ENCODE measurements at regions not wholly inside any gene's neighbourhood (a gene's known extent, or its start where the extent isn't known, plus 50 kb on each side); places are given as distances from the start of the nearest gene placed in this dataset.
"Not testable (repeated sequence)": the region's sequence is repeated elsewhere in the genome, so short reads cannot be mapped to it uniquely, and the experiment has no call there.

DNA sequence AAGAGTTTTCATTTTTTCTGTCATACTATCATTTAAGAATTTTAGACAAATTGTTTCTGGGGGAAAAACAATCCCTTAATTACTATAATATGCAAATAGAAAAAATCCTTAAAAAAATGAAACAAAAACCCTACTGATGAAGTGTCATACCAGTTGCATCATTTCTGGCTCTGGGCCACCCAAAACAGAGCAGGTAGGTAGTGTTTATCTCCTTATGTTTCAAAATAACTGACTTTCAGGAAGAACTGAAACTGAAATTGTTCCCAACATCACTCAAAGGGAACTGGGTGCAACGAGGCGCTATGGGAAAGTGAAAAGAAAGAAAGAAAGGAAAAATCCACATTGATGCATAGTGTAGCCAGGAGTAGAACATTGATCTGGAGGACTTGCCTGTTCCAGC is 653.1 kb upstream of the SOX9 start:
- no peak for DNase-seq

- no peak for DNase-seq
Observed at GRCh38 chr17:71470062-71470461, 650.8 kb upstream of the SOX9 start.

DNA sequence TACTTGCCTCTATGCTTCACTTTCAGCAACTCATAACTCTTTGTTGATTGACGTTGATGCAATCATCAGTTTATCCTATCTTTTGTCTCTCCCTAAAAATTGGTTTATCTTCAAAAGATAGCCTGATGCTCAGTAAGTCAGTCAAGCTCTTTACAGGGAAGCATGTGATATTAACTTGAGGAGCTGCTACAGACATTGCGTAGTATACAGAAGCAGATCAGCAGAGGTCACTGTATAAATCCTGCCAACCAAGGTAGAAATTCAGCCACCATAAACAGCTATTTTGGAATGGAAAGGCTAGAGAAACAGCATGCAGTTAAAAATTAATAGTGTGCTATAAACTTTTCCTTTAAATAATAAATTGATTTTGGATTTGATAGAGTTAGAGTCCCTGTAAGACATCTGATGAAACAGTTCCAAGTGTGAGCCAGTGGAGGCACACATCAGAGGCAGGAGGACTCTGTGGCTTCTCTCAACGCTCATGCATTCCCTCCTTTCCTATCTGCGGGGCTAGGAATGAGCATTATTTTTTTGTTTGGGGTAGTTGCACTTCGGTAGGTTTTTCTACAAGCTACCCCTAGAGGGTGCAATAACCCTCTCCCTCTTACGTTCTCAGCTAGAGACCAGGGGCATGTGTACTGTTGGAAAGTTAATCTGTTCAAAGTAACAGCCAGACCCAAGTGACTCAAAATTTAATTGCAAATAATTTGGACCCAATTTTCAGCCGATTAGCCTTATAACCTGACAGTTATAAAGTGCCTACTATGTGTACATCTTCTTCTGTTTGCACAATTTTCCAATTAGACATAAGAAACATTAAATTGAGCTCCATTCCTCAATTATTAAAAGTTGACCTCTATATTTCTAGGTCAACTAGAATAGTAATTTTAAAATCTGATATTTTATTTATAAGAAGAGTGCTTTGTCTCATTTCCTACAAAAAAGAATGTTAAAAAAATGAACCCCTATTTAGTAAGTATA is 647.7 kb upstream of the SOX9 start:
- DNase-seq = peak; percentile 69

DNA sequence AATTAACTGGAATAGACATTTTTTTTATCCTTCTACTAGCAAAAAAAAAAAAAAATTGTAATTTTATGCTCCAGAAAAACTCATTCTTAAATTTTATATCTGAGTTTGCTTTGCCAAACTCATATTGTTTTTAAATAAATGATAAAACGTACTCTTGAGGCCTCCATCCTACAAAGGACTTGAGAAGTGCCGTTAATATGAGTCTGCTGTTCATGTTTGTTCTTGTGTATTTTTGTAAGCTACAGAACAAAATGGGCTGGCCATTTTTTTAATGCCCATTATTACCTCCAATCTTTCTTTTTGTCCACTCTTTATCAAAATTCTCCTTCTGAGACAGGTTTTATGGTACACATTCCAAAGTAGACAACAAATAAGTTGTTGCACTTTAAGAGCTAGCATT is 643.5 kb upstream of the SOX9 start:
- DNase-seq = no peak

DNA sequence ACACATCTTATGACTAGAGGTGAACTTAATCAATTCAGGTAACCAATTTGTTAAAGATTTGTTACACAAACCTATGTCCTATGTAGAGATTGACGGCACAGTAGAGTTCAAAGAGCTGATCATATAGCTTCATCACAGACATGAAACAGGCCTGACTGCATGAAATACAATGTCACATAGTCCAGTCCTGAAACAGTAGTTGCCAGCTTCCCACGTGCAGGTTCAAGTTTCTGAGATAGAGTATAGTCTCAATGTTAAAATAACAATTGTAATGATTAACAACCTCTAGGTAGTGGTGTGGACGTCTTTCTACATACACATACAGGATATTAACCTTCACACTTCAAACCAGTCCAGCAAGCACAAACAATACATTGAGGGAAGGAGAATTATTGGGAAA is 640.7 kb upstream of the SOX9 start:
- DNase-seq = no peak

GRCh38 chr17:71482625-71483024 is 638.2 kb upstream of the SOX9 start:
- DNase-seq = no peak

DNA sequence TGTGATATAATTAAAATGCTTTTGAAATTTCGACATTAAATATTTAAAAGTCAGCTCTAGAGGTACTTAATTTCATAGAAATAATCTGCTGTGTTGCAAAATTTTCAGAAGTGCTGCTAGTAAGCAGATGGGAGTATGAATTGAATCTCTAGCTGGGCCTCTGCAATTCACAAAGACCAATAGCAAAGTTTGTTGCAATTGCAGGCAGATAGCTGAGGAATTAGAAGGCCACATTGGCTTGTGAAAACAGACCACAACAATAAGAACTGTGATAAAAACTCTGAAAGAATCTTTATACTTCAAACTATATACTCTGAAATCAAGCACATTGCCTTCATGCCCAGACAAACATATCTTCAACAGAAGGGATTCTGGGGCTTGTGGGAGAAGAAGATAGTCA is 636.3 kb upstream of the SOX9 start:
- no peak for DNase-seq

DNA sequence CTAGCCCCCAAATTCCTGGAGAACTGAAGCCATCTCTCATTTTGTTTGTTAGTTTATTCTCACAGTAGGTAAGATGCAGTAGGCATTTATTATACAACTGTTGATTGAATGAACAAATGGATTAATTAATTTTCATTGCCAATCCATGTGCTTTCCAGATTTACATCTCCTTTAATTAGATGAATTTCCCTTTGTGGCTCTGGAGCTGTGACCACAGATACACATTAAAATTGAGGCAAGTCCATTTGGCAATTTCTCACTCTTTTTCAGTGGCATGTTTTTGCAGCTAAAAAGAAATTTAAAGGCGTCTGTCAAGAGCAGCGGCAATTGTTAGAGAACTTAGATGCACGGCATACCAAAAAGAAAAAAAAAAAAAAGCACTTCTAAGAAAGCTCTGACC is 635.4 kb upstream of the SOX9 start:
- no peak for DNase-seq

DNA sequence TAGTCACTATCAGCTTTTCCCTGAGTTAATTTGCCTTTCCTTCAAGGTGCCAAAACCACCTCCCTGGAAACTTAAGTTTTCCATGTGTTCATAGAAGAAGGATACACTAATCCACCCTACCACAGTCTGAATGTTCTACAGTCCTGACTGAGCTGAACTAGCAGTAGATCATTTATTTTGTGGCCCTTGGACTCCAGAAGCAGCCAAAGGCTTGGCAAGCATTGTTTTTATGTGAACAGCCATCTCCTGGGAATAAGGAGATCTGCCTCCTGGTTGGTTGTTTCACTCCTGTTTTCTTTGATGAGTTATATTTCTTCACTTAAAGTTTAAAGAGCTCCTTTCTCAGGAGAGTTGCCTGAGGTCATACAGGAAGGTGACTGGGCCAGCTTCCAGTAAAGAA is 634.6 kb upstream of the SOX9 start:
- DNase-seq = no peak

- DNase-seq = no peak
Observed at GRCh38 chr17:71488851-71489250, 632.0 kb upstream of the SOX9 start.

DNA sequence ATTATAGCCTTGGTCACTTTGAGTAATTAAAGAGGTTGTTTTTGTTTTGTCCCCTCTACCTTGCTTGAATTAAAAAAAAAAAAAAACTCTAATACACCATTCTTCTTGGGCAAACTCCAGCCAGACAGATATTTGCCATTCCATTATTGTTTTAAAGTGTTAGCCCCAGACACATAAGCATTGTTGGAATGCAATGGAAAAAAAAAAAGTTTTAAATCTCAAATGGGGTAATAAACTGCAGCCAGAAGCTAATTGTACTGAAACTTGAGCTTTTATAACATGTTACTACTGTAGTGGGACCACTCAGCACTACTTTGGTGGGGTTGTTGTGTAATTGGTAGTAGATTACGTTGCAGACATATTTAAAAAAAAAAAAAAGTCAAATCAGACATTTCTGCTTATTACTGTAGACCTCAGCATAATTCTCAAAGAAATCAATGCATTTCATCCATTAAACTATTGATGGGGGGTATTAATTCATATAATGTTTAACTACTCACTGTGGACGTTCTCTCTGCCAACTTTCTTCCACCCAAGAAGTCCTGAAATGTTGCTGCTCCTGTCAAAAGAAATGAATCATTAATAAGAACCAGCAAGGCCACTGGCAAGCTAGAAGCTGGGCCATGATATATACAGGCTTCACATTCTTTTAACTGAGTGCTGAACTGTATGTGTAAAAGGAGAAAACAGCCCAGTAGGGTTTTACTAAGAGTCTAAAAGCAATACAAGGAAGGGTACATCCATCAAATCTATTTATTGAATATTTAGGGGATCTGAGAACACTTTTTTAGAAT is 626.6 kb upstream of the SOX9 start:
- no peak for DNase-seq

DNA sequence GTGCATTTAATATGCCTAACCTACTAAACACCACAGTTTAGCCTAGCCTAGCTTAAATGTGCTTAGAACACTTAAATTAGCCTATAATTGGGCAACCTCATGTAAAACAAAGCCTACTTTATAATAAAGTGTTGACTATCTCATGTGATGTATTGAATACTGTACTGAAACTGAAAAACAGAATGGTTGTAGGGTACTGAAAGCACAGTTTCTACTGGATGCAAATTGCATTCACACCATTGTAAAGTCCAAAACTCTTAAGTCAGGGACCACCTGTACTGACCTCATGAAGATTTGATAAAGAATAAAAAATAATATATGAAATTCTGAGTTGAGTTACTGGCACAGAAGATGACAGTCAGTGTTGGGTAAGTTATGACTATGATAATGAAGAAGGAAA is 625.4 kb upstream of the SOX9 start:
- DNase-seq = no peak

DNA sequence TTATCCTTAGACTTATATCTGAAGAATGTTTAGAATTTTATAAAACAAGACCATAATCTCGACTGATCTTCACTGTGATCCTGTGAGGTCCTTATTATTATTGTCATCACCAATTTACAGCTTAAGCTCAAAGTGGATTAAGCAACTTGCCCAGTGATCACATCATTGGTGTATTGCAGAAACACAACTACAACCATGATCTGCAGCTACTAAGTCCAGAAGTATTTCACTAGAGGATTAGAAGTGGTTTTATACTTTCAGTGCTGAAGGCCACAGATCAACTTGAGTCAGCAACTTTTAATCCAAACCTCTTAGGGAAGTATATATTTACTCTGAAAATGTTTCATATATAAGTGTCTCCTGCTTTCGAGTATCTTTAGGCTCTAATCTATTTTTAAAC is 624.3 kb upstream of the SOX9 start:
- DNase-seq = no peak

DNA sequence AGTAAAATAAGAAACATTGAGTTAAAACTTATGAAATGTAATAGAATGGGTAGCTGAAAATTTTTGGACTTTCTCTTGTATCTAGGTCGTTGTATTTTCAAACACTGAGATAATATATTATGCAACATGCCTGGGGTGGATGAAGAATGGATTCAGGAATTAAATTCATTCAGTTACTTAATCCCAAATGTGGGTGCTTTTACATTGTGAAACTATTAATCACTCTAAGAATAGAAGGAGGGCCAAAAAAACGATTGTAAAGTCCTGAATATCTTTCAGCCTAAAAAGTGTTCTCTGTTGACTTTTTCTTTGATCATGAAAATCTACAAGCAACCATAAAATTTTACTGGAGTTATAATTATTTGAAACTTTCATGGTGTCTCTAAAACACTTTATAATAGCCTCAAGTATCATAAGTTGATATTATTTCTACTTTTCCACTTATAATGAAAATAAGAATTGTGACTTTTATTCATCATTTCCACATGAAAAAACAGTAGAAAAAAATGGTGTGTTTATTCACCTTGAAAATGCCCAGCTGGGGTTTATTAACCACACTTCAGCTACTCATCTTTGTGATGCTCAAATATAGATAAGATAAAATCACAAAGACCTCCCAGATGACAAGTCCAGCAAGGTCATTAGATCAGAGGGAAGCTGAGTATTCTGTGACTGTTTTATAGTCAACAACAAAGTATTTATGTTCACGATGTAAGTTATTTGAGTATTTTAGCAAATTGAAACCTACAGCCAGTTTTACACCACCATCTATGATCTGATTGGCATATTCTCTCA is 619.9 kb upstream of the SOX9 start:
- no peak for DNase-seq

GRCh38 chr17:71501711-71502110 is 619.1 kb upstream of the SOX9 start:
- no peak for DNase-seq

DNA sequence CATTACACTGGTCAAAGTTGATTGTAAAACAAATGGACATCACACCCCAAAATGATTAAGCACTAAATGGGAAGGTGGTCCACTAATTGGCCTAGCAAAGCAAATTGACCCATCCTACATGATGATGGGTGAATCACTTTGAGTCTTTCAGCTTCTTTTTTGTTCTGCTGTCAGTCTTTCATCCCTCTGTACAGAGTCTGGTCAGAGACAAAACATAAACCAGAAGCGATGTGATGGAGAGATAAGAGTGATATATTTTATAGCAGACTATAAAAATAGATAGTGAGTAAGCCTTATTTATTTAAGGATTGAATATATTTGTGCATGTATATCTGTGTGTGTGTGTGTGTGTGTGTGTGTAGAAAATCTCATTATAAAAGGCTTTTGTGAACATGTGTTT is 618.4 kb upstream of the SOX9 start:
- no peak for DNase-seq

GRCh38 chr17:71503710-71504465 is 616.9 kb upstream of the SOX9 start:
- no peak for DNase-seq

GRCh38 chr17:71505200-71505599 is 615.6 kb upstream of the SOX9 start:
- no peak for DNase-seq

GRCh38 chr17:71505981-71506380 is 614.8 kb upstream of the SOX9 start:
- no peak for DNase-seq

DNA sequence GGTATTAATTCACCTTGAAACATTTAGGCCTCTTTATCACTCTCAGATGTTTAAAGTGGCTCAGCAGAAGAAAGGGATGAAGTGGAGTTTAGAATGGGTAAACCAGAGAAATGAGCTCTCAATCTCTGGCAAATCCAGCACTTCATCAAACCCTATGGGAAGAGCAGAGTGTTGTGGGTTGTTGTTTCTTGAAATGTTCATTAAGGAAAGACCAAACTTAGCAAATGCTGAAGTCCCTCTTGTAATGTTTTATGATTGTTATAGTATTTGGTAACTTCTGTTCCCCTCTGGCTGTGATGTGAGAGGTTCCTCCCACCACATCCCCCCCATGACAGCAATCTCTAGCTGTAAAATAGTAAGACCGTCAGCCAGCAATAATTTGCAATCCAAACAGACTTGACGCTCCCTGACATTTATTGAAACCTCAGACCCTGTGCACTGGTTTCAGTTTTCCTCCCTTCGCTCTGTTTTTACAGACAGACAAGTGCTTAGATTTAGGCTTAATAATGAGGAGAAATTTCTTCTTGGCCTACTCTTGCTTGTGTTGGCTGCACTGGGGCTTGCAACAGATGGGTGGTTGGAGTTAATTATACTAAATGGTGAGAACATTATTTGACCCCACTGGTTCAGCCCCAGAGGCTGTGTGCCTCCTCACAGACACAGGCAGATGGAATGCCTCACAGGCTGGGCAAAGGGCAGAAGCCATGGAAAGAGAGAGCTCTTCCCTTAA is 609.4 kb upstream of the SOX9 start:
- DNase-seq = no peak

DNA sequence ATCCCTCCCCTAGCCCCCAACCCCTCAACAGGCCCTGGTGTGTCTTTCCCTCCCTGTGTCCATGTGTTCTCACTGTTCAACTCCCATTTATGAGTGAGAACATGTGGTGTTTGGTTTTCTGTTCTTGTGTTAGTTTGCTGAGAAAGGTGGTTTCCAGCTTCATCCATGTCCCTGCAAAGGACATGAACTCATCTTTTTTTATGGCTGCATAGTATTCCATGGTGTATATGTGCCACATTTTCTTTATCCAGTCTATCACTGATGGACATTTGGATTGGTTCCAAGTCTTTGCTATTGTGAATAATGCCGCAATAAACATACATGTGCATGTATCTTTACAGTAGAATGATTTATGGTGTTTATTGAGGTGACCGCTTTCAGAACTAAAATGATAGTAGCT is 607.1 kb upstream of the SOX9 start:
- DNase-seq = not testable (repeated sequence)

DNA sequence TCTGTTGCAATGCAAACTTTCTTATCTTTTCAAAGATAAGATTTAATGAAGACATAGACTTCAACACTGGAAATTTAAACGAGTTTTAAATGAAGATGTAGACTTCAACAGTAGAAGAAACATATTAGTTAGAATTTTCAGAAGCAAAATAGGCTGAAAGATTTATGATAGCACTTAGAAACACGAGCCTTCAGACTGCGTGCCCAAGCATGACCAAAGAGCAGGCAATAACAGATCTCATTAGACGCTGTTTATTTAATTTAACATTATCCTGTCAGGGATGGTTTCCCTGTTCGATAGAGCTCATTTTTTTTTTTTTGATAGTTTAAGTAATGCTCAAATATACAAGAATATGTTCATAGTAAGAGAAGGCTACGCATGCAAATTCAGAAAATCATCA is 604.7 kb upstream of the SOX9 start:
- no peak for DNase-seq

Measured in hematopoietic multipotent progenitor cell treated with erythropoietin and hydrocortisone succinate and interleukin-3 and kit ligand, for 4 days (in vitro differentiated cells).